GM21825 (cell line): ENCODE measurements at regions not wholly inside any gene's neighbourhood (a gene's known extent, or its start where the extent isn't known, plus 50 kb on each side); places are given as distances from the start of the nearest gene placed in this dataset.

Experiments used
- ATAC-seq: cut with Tn5 transposase; IDR thresholded peaks from one replicate; pipeline ENCODE4 v1.9.1; 2021; ENCODE audit warnings: mild to moderate bottlenecking, moderate library complexity; ENCODE audit not compliant: unreplicated experiment

DNA sequence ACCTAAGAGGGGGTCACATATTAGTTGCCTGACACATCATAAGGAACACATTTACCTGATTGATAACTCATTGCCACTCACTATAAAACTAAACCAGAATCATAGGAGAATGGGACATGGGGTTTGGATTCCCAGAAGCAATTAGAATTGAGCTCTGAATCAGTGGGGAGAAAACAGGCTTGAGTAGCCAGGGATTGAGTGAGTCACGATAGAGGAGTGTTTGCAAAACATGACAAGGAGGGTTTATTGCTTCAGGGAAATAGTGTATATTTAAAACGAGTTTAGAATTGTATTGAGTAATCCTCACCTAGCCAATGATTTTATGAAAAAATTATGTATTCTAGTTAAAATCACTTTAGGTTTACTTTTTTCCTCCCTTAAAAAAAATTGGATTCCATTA is 101.1 kb upstream of the THRB start:
- ATAC-seq = no peak

- no peak for ATAC-seq
These were observed 102.0 kb upstream of the THRB start for GRCh38 chr3:24596626-24597025.

- no peak for ATAC-seq
These were observed 104.2 kb upstream of the THRB start for GRCh38 chr3:24598695-24599470.

DNA sequence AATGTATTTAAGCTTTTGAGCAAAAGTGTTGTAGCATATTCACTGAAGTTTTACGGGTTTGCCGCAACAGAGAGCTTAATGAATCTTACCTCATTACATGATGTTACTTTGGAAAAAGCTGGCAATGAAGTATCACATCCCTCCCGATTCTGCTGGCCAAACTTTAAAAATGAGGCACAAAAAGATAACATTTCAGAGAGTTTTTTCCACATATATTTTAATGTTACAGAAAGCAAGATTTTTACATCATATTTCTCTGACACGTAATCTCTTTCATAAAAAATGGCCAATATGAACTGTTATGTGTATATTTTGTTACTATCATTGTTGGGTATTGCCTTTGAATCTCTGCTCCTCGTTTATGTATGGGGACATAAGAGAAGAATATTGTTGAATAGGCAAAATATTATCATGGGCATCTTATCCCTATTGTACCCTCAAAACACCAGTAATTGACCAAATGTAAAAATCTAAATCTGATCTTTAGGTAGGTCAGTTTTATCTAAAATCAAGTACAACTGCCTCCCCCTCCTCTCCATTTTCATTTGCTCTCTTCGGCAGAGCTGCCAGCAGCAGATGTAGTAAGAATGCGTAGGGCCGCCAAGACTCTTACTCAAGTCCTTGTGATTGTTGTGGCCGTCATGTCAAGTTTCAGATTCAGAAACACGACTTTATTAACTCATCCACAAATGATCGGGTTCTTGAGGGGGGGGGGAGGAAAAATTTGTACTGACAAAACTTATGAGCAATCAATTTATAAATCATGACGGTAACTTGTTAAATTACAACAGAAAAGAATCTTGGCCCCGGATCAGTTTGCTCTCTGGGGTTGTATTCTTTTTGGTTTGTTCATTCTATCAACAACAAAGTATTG is 106.7 kb upstream of the THRB start:
- no peak for ATAC-seq

GRCh38 chr3:24604215-24604614 is 109.6 kb upstream of the THRB start:
- no peak for ATAC-seq

DNA sequence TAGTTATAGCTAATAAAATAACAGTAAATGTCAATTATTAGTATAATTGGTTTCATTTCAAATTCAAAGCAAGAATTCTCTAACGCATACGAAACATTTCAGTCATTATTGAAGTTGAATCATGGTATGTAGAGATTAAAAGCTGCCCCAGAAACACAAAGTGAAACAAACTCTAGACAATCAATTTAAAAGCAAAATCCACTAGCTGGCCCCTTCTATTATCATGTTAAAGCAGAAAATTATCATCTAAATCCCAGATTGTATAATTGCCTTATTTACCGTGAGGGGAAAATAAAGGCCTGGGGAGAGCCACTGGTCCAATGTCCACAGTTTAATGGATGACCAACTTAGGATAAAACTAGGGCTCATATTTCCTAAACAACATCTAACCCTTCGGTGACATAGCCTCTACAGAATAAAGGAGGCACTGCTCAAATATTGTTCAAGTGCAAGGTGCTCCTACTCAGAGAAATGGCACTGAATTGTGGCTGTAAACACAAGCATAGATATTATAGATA is 110.9 kb upstream of the THRB start:
- ATAC-seq = no peak

DNA sequence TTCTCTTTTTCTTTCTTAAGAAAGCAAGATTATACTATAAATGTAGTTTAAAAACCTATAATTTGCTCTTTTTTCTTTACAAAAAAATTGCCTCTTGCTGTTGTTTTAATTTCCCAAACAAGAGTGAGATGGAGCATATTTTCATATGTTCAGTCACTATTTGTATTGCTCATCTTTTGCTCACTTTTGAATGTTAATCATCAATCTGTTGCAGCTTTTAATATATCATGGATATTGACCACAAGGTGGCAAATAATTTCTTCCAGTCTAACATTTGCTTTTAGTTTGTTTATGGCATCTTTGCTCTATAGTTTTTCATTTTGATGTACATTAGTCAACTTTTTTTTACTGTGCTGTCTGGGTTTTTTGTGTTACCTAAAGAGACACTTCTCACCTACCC is 112.6 kb upstream of the THRB start:
- ATAC-seq = no peak

- ATAC-seq = no peak
These were observed 114.2 kb upstream of the THRB start for GRCh38 chr3:24608701-24609390.

DNA sequence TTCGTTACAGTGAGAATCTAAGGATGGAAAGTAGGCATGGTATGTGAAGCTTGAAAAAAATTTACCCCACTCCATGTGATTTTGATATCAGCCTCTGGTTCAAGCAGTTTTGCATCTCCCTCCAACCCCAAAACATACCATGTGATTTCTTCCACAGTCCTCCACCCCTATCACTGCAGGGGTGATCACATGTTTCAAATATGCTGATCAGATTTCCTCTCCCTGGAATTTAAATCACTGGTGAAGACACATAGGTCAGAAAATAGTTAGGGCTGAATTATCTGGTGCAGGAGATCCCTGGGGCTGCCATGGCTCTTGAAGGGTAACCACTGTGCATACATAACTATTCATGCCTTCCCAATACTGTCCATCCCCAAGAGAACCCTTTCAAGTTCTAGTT is 119.7 kb upstream of the THRB start:
- no peak for ATAC-seq

DNA sequence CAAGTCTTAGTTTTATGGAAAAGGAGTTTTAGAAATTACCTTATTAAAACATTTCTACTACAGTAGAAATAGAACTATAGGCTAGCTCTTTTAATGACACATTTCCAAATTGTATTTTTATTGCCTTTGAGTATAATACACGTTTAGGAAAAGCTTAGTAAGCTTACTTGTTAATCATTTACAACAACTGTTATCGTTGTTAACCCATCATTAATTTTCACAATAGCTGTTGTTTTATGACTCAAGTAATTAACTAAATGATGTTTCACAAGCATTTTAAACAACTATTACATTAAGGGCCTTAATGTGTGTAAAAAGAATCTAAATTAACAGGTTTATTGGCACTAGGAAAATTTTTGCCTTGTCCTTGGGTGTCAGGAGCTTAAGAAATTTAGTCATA is 120.5 kb upstream of the THRB start:
- no peak for ATAC-seq

- no peak for ATAC-seq
These were observed 121.6 kb upstream of the THRB start for GRCh38 chr3:24616110-24616829.

DNA sequence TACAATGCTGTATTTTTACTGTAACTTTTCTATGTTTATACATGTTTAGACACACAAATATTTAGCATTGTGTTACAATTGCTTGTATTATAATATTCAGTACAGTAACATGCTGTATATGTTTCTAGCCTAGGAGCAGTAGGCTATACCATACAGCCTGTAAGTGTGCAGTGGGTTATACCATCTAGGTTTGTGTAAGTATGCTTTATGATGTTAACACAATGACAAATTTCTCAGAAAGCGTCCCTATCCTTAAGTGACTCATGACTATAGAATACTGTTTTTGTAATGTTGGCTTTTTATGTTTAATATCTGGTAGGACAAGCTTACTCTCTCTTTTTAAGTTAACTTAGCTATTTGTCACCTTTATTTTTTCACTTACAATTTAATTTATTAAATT is 127.5 kb upstream of the THRB start:
- no peak for ATAC-seq

- no peak for ATAC-seq
These were observed 128.1 kb upstream of the THRB start for GRCh38 chr3:24622696-24623225.

DNA sequence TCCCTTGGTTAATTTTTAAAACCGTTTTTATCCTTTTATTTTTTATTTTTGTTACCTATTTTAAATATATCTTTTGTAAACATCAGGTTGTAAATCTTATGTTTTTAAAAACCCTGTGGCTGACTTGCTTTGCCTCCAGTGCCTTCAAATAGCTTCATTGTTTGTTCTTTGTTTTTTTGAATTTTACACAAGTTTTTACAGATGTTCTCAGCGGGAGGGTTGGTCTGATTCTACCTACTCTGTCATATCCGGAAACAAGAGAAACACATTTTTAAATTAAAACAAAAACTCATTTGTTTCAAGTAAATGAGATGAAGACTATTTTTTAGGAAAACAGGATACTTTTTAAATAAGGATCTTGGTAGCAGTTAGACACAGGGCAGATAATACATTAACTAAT is 129.0 kb upstream of the THRB start:
- no peak for ATAC-seq

- no peak for ATAC-seq
These were observed 130.5 kb upstream of the THRB start for GRCh38 chr3:24624938-24625681.

DNA sequence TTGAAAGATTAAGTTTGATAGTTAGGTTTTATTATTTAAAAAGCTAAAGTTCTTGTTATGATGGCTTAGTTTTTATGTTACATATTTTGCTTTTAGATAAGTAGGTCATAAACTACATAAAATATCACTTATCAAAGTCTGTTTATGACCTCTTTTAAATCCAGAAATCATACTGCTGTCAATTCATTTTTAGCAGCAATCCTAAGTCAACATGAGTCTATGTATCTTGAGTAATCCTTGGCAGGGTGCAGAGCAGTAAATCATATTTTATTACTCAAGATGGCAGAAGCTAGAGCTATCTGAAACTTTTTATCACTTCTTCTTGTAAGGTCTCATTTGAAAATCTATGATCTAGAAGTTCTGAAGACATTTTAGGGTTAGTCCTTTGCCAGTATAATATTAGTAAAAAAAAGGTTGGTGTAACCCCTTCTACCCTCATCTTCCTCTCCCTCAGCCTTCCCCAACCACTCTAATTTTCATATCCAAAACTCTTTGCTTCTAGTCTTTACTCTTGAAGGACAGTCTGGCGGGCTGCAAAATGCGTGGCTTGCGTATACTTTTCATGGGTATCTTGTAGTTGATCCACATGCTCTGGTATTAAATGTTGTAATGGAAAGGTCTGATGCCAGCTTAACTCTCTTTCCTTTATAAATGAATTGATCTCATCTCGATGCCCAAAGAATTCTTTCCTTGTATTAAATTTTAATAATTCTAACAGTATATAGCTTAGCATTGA is 134.0 kb upstream of the THRB start:
- no peak for ATAC-seq

GRCh38 chr3:24631481-24631880 is 136.8 kb upstream of the THRB start:
- ATAC-seq = no peak

- no peak for ATAC-seq
These were observed 144.4 kb upstream of the THRB start for GRCh38 chr3:24639061-24639460.
